Small intestine (tissue), 7 donors: ENCODE measurements at regions not wholly inside any gene's neighbourhood (a gene's known extent, or its start where the extent isn't known, plus 50 kb on each side); places are given as distances from the start of the nearest gene placed in this dataset.

ENCODE experiments used
- DNase-seq, 2 donors: peaks; one replicate each; pipeline versions ENCODE4 v3.0.0 to v3.0.0-alpha.2; 2013
- FAIRE-seq: peaks from 2 replicates; lab custom pipeline; 2012; peaks lifted over from hg19 to GRCh38; lab: Jason Lieb, UNC
- H3K27ac ChIP-seq, 3 donors: one replicate each; pipeline ENCODE4 v1.5.1; 2013; ENCODE audit warnings: low read length in 2 of 3, mild to moderate bottlenecking in 2 of 3, control low read depth in 1 of 3, inconsistent platforms in 1 of 3, low read depth in 1 of 3, moderate library complexity in 1 of 3
- H3K27me3 ChIP-seq, 3 donors: one replicate each; pipeline ENCODE4 v1.6.1; 2013; ENCODE audit warnings: low read length in 3 of 3, inconsistent platforms in 1 of 3; ENCODE audit not compliant: control insufficient read depth in 3 of 3, insufficient read depth in 3 of 3
- H3K36me3 ChIP-seq, 3 donors: one replicate each; pipeline ENCODE4 v1.6.1; 2013; ENCODE audit warnings: low read length in 3 of 3, inconsistent platforms in 1 of 3, low read depth in 1 of 3, mild to moderate bottlenecking in 1 of 3, moderate library complexity in 1 of 3; ENCODE audit not compliant: control insufficient read depth in 3 of 3, insufficient read depth in 2 of 3
- H3K4me1 ChIP-seq, 3 donors: one replicate each; pipeline ENCODE4 v1.6.1; 2013; ENCODE audit warnings: low read length in 2 of 3, inconsistent platforms in 1 of 3, low read depth in 1 of 3, mild to moderate bottlenecking in 1 of 3, moderate library complexity in 1 of 3; ENCODE audit not compliant: control insufficient read depth in 3 of 3, insufficient read depth in 2 of 3
- H3K4me3 ChIP-seq, 3 donors: one replicate each; pipeline ENCODE4 v1.5.1; 2013; ENCODE audit warnings: low read length in 3 of 3, control low read depth in 1 of 3, inconsistent platforms in 1 of 3, low read depth in 1 of 3, mild to moderate bottlenecking in 1 of 3, moderate library complexity in 1 of 3
- H3K9me3 ChIP-seq, 2 donors: one replicate each; pipeline ENCODE4 v1.6.1; 2013; ENCODE audit warnings: low read depth in 1 of 2, low read length in 1 of 2; ENCODE audit not compliant: control insufficient read depth in 2 of 2, insufficient read depth in 1 of 2
- WGBS, 3 donors: extraction: QIAGEN DNeasy Blood & Tissue Kit; methylation state at CpG; one replicate each; pipeline ENCODE4 v1.1.7; 2013; 5-methylcytosine and 5-hydroxymethylcytosine counted together
- donor health status: healthy with polysubstance abuse.
- donor health status: control.
- donor health status: control.
- donor health status: Bipolar disorder and iron deficiency.
- donor health status: healthy.

DNA sequence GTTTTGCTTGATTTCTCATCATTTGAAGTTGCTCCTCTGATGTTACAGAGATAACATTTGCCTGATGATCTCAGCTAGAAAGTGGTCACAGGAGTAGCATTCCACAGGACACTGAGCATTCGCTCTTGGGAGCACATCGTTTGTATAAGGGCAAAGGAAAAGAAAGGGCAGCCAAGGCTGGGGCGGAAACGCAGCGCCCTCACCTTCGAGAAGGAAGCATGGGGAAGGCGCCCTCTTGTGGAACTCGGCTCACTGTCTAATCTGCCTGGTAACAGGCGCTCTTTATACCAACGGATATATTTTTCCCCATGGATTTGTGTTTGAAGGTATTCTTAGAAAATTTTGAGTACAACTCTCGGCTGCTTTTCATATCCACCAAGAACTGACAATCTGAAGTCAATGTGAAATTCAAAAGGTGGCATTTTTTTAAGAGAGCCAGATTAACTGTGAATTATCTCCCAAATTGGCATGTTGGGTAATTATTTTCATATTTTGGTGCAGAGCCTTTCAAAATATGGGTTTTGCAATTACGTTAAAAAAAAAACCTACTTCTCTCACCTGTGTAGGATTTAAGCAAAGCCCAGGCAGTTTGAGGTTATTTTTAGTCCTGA, 172.7 kb downstream of the CAND1 start:
- no peaks in the 10 kb centered on the region for H3K27me3 ChIP-seq
- WGBS, 3 donors, result 3 to 12% (median 4%) methylated on average over 12 of the region's 12 CpGs
- peak; percentile 92 to 93 for DNase-seq
- FAIRE-seq, result no peak
- peaks cover 0 to 10% (median 0%) of the 10 kb centered on the region in 3 donors for H3K4me1 ChIP-seq
- no peaks in the 10 kb centered on the region for H3K36me3 ChIP-seq
- no peak overlapping the region for H3K27ac ChIP-seq
- no peak overlapping the region for H3K4me3 ChIP-seq
- peaks cover 0 to 2% of the 10 kb centered on the region in 2 donors for H3K9me3 ChIP-seq

DNA sequence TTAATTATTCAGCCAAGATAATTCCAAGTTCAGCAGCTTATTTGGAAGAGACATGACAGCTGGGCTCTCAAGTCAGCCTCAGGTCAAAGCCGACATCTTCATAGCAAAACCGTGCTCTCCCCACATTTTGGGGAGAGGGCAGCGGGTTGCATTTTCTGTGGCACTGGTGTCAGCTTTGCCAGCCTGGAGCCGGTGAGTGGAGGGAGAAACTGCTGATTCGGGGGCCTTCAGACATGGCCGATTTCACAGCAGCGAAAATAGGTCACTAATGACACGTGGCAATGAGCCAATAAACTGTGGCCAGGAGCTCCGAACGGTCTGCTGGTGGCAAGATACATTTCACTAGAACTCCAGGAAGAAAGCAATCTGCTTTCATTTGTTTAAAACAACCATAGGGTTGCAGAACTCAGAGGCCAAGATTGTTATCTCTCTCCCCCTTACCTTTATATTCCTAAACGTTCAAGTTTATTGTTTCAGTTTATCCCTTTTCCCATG, 173.2 kb downstream of the CAND1 start:
- DNase-seq (peak; percentile 47 to 61), FAIRE-seq (no peak)
- H3K4me3 ChIP-seq, result no peak overlapping the region
- H3K4me1 ChIP-seq, result peaks cover 0 to 10% (median 0%) of the 10 kb centered on the region in 3 donors
- H3K36me3 ChIP-seq, result no peaks in the 10 kb centered on the region
- H3K9me3 ChIP-seq, result peaks cover 0 to 2% of the 10 kb centered on the region in 2 donors
- H3K27me3 ChIP-seq, result no peaks in the 10 kb centered on the region
- H3K27ac ChIP-seq, result no peak overlapping the region
- 16 to 35% (median 33%) methylated on average over 11 of the region's 11 CpGs for WGBS, 3 donors

DNA sequence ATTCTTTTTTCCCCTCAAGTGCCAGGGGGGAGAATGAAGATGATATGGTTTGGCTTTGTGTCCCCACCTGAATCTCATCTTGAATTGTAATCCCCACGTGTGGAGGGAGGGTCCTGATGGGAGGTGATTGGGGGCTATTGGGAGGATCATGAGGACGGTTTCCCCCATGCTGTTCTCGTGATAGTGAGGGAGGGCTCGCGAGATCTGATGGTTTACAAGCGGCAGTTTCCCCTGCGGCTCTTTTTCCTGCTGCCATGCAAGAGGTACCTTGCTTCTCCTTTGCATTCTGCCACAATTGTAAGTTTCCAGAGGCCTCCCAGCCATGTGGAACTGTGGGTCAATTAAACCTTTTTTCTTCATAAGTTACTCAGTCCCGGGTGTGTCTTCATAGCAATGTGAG, 173.7 kb downstream of the CAND1 start:
- Histone ChIP-seq H3K27ac (no peak overlapping the region), H3K36me3 (no peaks in the 10 kb centered on the region), H3K4me1 (peaks cover 0 to 8% (median 0%) of the 10 kb centered on the region in 3 donors), H3K4me3 (no peak overlapping the region), H3K9me3 (peaks cover 0 to 2% of the 10 kb centered on the region in 2 donors), H3K27me3 (no peaks in the 10 kb centered on the region)
- 83 to 90% (median 86%) methylated on average over 8 of the region's 8 CpGs for WGBS, 3 donors
- FAIRE-seq, result no peak
- no peak for DNase-seq

DNA sequence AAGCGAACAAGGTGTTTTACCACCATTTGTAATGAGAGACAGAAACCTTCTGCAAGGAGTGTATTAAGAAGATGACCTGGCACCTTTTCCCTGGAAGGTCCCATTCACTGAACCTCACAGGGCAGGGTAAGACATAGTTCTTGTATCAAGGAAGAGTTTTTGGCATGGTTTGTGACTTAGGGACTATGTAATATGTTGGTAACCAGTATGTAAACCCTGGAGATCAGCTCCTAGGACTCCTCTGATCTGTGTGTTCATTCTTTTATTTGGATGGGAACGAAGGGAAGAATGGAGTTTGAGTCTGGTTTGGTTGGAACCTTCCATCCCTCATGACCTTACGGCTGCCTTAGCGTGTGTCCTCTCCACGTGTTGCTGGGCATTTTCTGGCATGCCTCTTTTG, 175.4 kb downstream of the CAND1 start:
- peaks cover 0 to 2% (median 0%) of the 10 kb centered on the region in 3 donors for H3K27me3 ChIP-seq
- no peaks in the 10 kb centered on the region for H3K9me3 ChIP-seq
- FAIRE-seq (no peak), DNase-seq (no peak)
- no peaks in the 10 kb centered on the region for H3K36me3 ChIP-seq
- no peak overlapping the region for H3K27ac ChIP-seq
- 73 to 84% (median 80%) methylated on average over 5 of the region's 5 CpGs for WGBS, 3 donors
- no peak overlapping the region for H3K4me3 ChIP-seq
- H3K4me1 ChIP-seq, result peaks cover 0 to 8% (median 0%) of the 10 kb centered on the region in 3 donors

DNA sequence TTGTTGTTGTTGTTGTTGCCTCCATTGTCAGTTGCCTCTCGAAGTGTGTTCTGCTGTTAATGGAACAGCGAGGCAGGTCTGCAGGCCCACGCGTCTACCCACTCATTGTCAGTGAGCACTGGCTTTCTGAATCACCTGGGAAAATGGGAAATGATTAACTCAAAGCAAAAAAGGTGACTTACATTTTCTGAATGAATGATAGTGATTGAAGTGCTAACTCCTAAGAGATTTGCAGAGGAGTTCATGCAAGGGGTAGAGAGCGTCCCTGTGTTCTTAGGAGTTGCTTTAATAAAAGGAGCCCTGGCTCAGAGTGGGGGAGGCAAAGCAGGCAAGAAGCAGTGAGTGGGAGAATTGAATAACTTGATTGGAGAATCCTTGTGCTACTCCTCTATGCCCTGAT, 177.6 kb downstream of the CAND1 start:
- Histone ChIP-seq H3K4me1 (peaks cover 0 to 8% (median 0%) of the 10 kb centered on the region in 3 donors), H3K36me3 (no peaks in the 10 kb centered on the region), H3K9me3 (no peaks in the 10 kb centered on the region), H3K27ac (no peak overlapping the region), H3K27me3 (peaks cover 0 to 2% (median 0%) of the 10 kb centered on the region in 3 donors), H3K4me3 (no peak overlapping the region)
- WGBS, 3 donors, result 87 to 94% (median 93%) methylated on average over 5 of the region's 5 CpGs
- FAIRE-seq (no peak), DNase-seq (no peak)

DNA sequence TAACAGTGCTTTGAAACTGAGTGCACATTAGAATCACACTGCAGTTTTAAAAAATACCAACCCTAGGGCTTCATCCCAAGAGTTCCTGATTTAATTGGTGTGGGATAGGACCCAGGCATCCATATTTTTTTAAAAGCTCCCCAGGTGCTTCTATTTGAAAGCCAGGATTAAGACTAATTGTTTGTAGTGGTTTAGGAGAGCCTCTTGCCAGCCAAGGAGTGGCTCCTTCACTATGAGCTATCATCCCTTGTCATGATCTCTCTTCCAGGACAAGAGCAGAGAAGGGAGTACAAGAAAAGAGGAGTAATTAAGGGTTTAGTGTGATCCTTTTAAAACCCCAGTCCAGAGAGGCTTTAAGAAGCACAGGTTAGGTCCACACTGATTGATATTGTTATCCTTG, 178.0 kb downstream of the CAND1 start:
- no peak for FAIRE-seq
- Histone ChIP-seq H3K36me3 (no peaks in the 10 kb centered on the region), H3K27ac (no peak overlapping the region), H3K27me3 (peaks cover 0 to 2% (median 0%) of the 10 kb centered on the region in 3 donors), H3K4me3 (no peak overlapping the region), H3K4me1 (peaks cover 0 to 4% (median 0%) of the 10 kb centered on the region in 3 donors), H3K9me3 (no peaks in the 10 kb centered on the region)
- DNase-seq, result no peak

DNA sequence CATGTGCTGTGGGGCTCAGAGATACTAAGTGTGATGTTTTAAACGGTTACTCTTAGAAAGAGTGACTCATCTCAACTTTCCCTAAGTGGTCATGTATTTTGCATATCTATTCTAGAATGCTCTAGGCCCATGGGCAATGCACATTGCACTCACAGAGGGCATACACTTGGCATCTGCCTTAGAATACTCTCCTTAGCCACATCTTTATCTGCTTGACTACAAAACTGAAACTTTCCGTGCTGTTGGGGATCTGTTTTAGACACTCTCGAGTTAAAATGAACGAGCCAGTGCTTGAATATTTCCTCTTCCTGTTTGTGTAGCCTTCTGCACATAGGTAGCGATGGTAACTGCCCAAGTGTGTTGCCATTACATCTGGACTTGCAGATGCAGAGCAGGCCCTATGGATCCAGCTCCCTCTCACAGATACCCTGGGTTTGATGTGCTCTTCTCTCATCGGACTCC, 180.5 kb downstream of the CAND1 start:
- Histone ChIP-seq H3K4me1 (no peaks in the 10 kb centered on the region), H3K9me3 (no peaks in the 10 kb centered on the region), H3K4me3 (no peak overlapping the region), H3K27me3 (peaks cover 0 to 2% (median 0%) of the 10 kb centered on the region in 3 donors), H3K27ac (no peak overlapping the region), H3K36me3 (no peaks in the 10 kb centered on the region)
- DNase-seq (no peak), FAIRE-seq (no peak)
- 61 to 69% (median 63%) methylated on average over 6 of the region's 6 CpGs for WGBS, 3 donors

DNA sequence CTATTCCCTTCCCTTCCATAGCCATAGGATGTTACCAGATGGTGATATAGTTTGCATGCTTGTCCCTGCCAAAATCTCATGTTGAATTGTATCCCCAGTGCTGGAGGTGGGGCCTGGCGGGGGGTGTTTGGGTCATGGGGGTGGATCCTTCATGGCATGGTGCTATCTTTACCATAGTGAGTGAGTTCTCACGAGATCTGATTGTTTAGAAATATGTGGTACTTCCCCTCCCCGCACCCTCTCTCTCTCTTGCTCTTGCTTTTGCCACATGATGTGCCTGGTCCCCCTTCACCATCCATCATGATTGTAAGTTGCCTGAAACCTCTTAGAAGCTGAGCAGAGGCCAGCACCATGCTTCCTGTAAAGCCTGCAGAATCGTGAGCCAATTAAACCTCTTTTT, 181.3 kb downstream of the CAND1 start:
- DNase-seq, result no peak
- FAIRE-seq, result no peak
- no peaks in the 10 kb centered on the region for H3K9me3 ChIP-seq
- no peaks in the 10 kb centered on the region for H3K4me1 ChIP-seq
- H3K36me3 ChIP-seq, result no peaks in the 10 kb centered on the region
- 79 to 85% (median 82%) methylated on average over 4 of the region's 4 CpGs for WGBS, 3 donors
- H3K27ac ChIP-seq, result no peak overlapping the region
- H3K4me3 ChIP-seq, result no peak overlapping the region
- peaks cover 0 to 2% (median 0%) of the 10 kb centered on the region in 3 donors for H3K27me3 ChIP-seq
